Parathyroid adenoma (tissue), 2 donors: ENCODE measurements at regions not wholly inside any gene's neighbourhood (a gene's known extent, or its start where the extent isn't known, plus 50 kb on each side); places are given as distances from the start of the nearest gene placed in this dataset.

Experiments
- H2AFZ ChIP-seq: fragments of 300-600 bp; sonication (generic); one replicate; pipeline ENCODE4 v1.7.0; 2017; ENCODE audit warnings: antibody characterized with exemption, mild to moderate bottlenecking
- H3K27ac ChIP-seq: fragments of 300-600 bp; sonication (generic); one replicate; pipeline ENCODE4 v1.7.0; 2017
- H3K27me3 ChIP-seq: fragments of 300-600 bp; sonication (generic); one replicate; pipeline ENCODE4 v1.7.0; 2017; ENCODE audit warnings: low read length; ENCODE audit not compliant: control insufficient read depth, insufficient read depth
- H3K36me3 ChIP-seq: fragments of 300-600 bp; sonication (generic); one replicate; pipeline ENCODE4 v1.7.0; 2017; ENCODE audit warnings: low read length; ENCODE audit not compliant: control insufficient read depth, insufficient read depth
- H3K4me1 ChIP-seq: fragments of 300-600 bp; sonication (generic); one replicate; pipeline ENCODE4 v1.7.0; 2017; ENCODE audit warnings: control low read depth
- H3K4me2 ChIP-seq: fragments of 300-600 bp; sonication (generic); one replicate; pipeline ENCODE4 v1.7.0; 2017; ENCODE audit warnings: low read length
- H3K4me3 ChIP-seq: fragments of 300-600 bp; sonication (generic); one replicate; pipeline ENCODE4 v1.7.0; 2017; ENCODE audit warnings: low read depth, low read length
- H3K79me2 ChIP-seq: fragments of 300-600 bp; sonication (generic); one replicate; pipeline ENCODE4 v1.7.0; 2017; ENCODE audit warnings: control low read depth
- H3K9ac ChIP-seq: fragments of 300-600 bp; sonication (generic); one replicate; pipeline ENCODE4 v1.7.0; 2017; ENCODE audit warnings: mild to moderate bottlenecking
- H3K9me3 ChIP-seq: fragments of 300-600 bp; sonication (generic); one replicate; pipeline ENCODE4 v1.7.0; 2017; ENCODE audit warnings: low read length; ENCODE audit not compliant: control insufficient read depth
- CTCF ChIP-seq: fragments of 300-600 bp; sonication (generic); IDR thresholded peaks from one replicate; pipeline ENCODE4 v1.7.0; 2017; ENCODE audit warnings: antibody characterized with exemption, mild to moderate bottlenecking
- donor health status: primary hyperparathyroidism.

GRCh38 chr1:25028587-25028906 lies 98.5 kb upstream of the RUNX3 start:
- H3K27me3 ChIP-seq = no peaks in the 10 kb centered on the region
- H2AFZ ChIP-seq = no peak overlapping the region
- no peaks in the 10 kb centered on the region for H3K79me2 ChIP-seq
- TF ChIP-seq CTCF = no peak
- no peaks in the 10 kb centered on the region for H3K36me3 ChIP-seq
- H3K4me3 ChIP-seq = no peak overlapping the region
- no peaks in the 10 kb centered on the region for H3K9me3 ChIP-seq
- no peak overlapping the region for H3K27ac ChIP-seq
- H3K9ac ChIP-seq = no peak overlapping the region
- H3K4me1 ChIP-seq = no peaks in the 10 kb centered on the region
- H3K4me2 ChIP-seq = no peak overlapping the region

GRCh38 chr1:25027822-25028586 lies 97.9 kb upstream of the RUNX3 start:
- Histone ChIP-seq H3K4me3 (no peak overlapping the region), H3K9me3 (no peaks in the 10 kb centered on the region), H3K4me2 (no peak overlapping the region), H3K79me2 (no peaks in the 10 kb centered on the region), H3K9ac (no peak overlapping the region), H3K27me3 (no peaks in the 10 kb centered on the region), H3K4me1 (no peaks in the 10 kb centered on the region), H3K36me3 (no peaks in the 10 kb centered on the region), H2AFZ (no peak overlapping the region), H3K27ac (no peak overlapping the region)
- no peak for TF ChIP-seq CTCF

- Histone ChIP-seq H2AFZ (no peak overlapping the region), H3K4me2 (no peak overlapping the region), H3K79me2 (no peaks in the 10 kb centered on the region), H3K9me3 (no peaks in the 10 kb centered on the region), H3K36me3 (no peaks in the 10 kb centered on the region), H3K27ac (no peak overlapping the region), H3K4me3 (no peak overlapping the region), H3K27me3 (no peaks in the 10 kb centered on the region), H3K9ac (no peak overlapping the region), H3K4me1 (no peaks in the 10 kb centered on the region)
- no peak for TF ChIP-seq CTCF
Measured at GRCh38 chr1:25026730-25027450, 96.8 kb upstream of the RUNX3 start.

GRCh38 chr1:25026304-25026703 lies 96.2 kb upstream of the RUNX3 start:
- Histone ChIP-seq H3K4me3 (no peak overlapping the region), H3K9ac (no peak overlapping the region), H3K79me2 (no peaks in the 10 kb centered on the region), H3K27ac (no peak overlapping the region), H3K27me3 (no peaks in the 10 kb centered on the region), H3K4me1 (no peaks in the 10 kb centered on the region), H3K36me3 (no peaks in the 10 kb centered on the region), H2AFZ (no peak overlapping the region), H3K4me2 (no peak overlapping the region), H3K9me3 (no peaks in the 10 kb centered on the region)
- no peak for TF ChIP-seq CTCF
